SIG-M5 (cell line): ENCODE measurements at regions not wholly inside any gene's neighbourhood (a gene's known extent, or its start where the extent isn't known, plus 50 kb on each side); places are given as distances from the start of the nearest gene placed in this dataset.

ENCODE experiments used
- DNase-seq: peaks from one replicate; lab custom pipeline; 2025; lab: John Stamatoyannopoulos, UW

- DNase-seq, result no peak
Measured at GRCh38 chr5:72000707-72001106, 106.6 kb upstream of the MAP1B start.

- DNase-seq, result no peak
Measured at GRCh38 chr5:72005671-72006070, 101.6 kb upstream of the MAP1B start.

- no peak for DNase-seq
Measured at GRCh38 chr5:72006361-72006760, 100.9 kb upstream of the MAP1B start.

- DNase-seq, result no peak
Measured at GRCh38 chr5:72007336-72008111, 99.8 kb upstream of the MAP1B start.

GRCh38 chr5:72009280-72009679 is 98.0 kb upstream of the MAP1B start:
- DNase-seq, result no peak

- DNase-seq, result no peak
Measured at GRCh38 chr5:72010430-72010829, 96.8 kb upstream of the MAP1B start.

- no peak for DNase-seq
Measured at GRCh38 chr5:72012906-72013305, 94.4 kb upstream of the MAP1B start.

GRCh38 chr5:72013766-72014624 is 93.3 kb upstream of the MAP1B start:
- no peak for DNase-seq

- no peak for DNase-seq
Measured at GRCh38 chr5:72015103-72015548, 92.1 kb upstream of the MAP1B start.

- DNase-seq, result no peak
Measured at GRCh38 chr5:72018143-72018803, 89.0 kb upstream of the MAP1B start.

GRCh38 chr5:72020161-72020983 is 86.9 kb upstream of the MAP1B start:
- no peak for DNase-seq

- DNase-seq, result no peak
Measured at GRCh38 chr5:72021651-72022357, 85.5 kb upstream of the MAP1B start.

GRCh38 chr5:72028382-72028781 is 78.9 kb upstream of the MAP1B start:
- DNase-seq, result no peak

- no peak for DNase-seq
Measured at GRCh38 chr5:72030237-72030636, 77.0 kb upstream of the MAP1B start.

GRCh38 chr5:72032788-72033187 is 74.5 kb upstream of the MAP1B start:
- DNase-seq, result no peak

GRCh38 chr5:72034770-72035169 is 72.5 kb upstream of the MAP1B start:
- DNase-seq, result no peak

GRCh38 chr5:72035831-72036230 is 71.4 kb upstream of the MAP1B start:
- DNase-seq, result no peak

GRCh38 chr5:72036951-72037350 is 70.3 kb upstream of the MAP1B start:
- DNase-seq, result no peak

- no peak for DNase-seq
Measured at GRCh38 chr5:72040513-72040912, 66.8 kb upstream of the MAP1B start.

GRCh38 chr5:72041654-72042053 is 65.6 kb upstream of the MAP1B start:
- DNase-seq, result no peak

GRCh38 chr5:72042097-72042496 is 65.2 kb upstream of the MAP1B start:
- DNase-seq, result no peak
